Stimulated activated naive CD8-positive, alpha-beta T cell treated with anti-CD3 and anti-CD28 coated beads, Interleukin-15, Interleukin-2, amounts not matched to agents 100 ng/mL and 50 ng/mL, for 24 hours (primary cell): ENCODE measurements at regions not wholly inside any gene's neighbourhood (a gene's known extent, or its start where the extent isn't known, plus 50 kb on each side); places are given as distances from the start of the nearest gene placed in this dataset.
"Not testable (repeated sequence)": the region's sequence is repeated elsewhere in the genome, so short reads cannot be mapped to it uniquely, and the experiment has no call there.

ENCODE experiments used
- H3K27ac Mint-ChIP-seq: one replicate; pipeline ENCODE4 v1.8.0; 2021; ENCODE audit warnings: mild to moderate bottlenecking, mixed read lengths
- H3K27me3 Mint-ChIP-seq: one replicate; pipeline ENCODE4 v1.8.0; 2021; ENCODE audit warnings: mixed read lengths
- H3K36me3 Mint-ChIP-seq: one replicate; pipeline ENCODE4 v1.8.0; 2021; ENCODE audit warnings: low read depth, mixed read lengths
- H3K4me1 Mint-ChIP-seq: one replicate; pipeline ENCODE4 v1.8.0; 2021; ENCODE audit warnings: low read depth, mixed read lengths
- H3K4me3 Mint-ChIP-seq: one replicate; pipeline ENCODE4 v1.8.0; 2021; ENCODE audit warnings: mild to moderate bottlenecking, mixed read lengths
- H3K9me3 Mint-ChIP-seq: one replicate; pipeline ENCODE4 v1.8.0; 2021; ENCODE audit warnings: mixed read lengths

DNA sequence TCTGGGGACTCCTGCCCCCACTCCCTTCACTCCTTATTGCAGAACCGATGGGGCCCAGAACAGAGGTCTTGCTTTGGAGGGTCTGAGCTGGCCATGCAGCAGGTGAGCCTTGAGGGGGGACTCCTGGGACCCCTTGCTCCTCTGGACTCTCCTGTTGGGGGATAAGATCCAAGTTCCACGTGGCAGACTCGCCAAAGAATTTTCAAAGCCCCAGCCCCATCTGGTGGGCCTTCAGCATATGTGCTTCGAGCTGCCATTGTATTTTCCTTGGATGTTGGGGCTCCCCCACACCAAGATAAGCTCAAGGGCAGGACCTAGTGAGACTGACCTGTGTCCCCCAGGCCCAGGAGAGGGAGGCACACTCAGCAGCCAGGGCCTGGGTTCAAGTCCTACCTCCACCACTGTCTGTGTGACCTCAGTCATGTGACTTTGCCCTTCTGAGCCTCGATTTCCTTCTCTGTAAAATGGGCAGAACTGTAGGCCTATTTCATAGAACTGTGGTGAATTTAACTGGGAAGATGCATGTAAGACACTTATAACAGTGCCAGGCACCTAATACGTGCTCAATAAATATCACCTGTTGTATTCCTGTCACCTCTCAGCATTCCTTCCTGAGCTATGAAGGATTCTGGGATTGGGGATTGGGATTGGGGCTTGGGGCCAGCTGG, 115.5 kb downstream of the VEGFA start:
- H3K36me3 Mint-ChIP-seq = no peaks in the 10 kb centered on the region
- H3K4me1 Mint-ChIP-seq = no peaks in the 10 kb centered on the region
- H3K9me3 Mint-ChIP-seq = no peaks in the 10 kb centered on the region
- H3K27ac Mint-ChIP-seq = no peak overlapping the region
- peaks cover 11% of the 10 kb centered on the region for H3K27me3 Mint-ChIP-seq
- no peak overlapping the region for H3K4me3 Mint-ChIP-seq

DNA sequence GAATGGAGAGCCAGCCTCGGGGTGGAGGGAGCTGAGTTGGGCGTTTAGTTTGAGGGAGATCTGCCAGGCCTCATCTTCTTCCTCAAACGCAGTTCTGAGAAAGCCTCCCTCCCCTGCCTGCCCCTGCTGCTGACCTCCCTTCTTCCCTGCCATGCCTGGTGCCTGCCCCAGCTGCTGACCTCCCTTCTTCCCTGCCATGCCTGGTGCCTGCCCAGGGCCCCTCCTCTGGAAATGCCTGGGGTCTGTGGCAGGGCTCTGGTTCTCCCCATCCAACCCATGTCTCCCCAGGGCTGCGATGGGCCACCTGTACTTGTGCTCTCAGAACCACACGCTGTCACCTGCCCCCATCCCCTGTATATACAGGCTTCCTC, 114.6 kb downstream of the VEGFA start:
- H3K27me3 Mint-ChIP-seq = peaks cover 5% of the 10 kb centered on the region
- H3K4me3 Mint-ChIP-seq = no peak overlapping the region
- H3K27ac Mint-ChIP-seq = no peak overlapping the region
- H3K9me3 Mint-ChIP-seq = no peaks in the 10 kb centered on the region
- no peaks in the 10 kb centered on the region for H3K36me3 Mint-ChIP-seq
- no peaks in the 10 kb centered on the region for H3K4me1 Mint-ChIP-seq

DNA sequence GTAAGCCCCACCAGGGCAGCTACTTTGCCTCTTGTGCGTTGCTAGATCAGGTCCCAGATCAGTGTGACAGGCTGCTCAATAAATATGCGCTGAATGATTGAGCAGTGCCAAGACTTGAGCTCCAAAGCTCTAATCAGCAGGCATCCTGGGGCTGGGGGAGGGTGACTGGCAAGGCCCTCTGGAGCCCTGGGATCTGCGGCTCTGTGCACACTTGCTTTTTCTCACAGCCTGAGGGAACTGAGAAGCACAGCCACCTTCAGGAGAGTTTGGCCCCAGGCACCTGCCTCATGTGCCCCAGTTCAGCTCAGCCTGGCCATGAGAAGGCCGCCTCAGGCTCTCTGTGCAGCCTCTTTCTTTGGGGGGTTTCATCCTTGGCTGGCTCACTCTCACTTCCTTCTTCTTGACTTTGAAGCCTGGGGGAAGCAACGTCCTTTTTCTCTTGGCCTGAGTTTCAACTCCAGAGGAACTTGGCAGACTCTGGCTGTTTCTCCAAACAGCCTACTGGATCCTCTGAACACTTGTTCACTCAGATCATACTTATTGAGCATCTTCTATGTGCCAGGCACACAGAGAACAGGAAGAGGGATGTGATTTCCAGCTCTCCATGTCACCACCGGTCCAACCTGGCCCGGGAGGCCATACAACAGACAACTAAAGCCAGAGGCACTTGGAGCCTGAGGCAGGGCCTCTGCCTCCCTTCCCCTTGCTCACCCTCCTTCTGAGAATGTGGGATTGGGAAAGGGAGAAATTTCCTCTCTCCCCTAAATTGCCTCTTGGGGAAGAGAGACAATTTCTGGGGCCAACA, 114.0 kb downstream of the VEGFA start:
- no peaks in the 10 kb centered on the region for H3K36me3 Mint-ChIP-seq
- H3K27me3 Mint-ChIP-seq = peaks cover 3% of the 10 kb centered on the region
- no peak overlapping the region for H3K4me3 Mint-ChIP-seq
- H3K4me1 Mint-ChIP-seq = no peaks in the 10 kb centered on the region
- H3K9me3 Mint-ChIP-seq = no peaks in the 10 kb centered on the region
- no peak overlapping the region for H3K27ac Mint-ChIP-seq

DNA sequence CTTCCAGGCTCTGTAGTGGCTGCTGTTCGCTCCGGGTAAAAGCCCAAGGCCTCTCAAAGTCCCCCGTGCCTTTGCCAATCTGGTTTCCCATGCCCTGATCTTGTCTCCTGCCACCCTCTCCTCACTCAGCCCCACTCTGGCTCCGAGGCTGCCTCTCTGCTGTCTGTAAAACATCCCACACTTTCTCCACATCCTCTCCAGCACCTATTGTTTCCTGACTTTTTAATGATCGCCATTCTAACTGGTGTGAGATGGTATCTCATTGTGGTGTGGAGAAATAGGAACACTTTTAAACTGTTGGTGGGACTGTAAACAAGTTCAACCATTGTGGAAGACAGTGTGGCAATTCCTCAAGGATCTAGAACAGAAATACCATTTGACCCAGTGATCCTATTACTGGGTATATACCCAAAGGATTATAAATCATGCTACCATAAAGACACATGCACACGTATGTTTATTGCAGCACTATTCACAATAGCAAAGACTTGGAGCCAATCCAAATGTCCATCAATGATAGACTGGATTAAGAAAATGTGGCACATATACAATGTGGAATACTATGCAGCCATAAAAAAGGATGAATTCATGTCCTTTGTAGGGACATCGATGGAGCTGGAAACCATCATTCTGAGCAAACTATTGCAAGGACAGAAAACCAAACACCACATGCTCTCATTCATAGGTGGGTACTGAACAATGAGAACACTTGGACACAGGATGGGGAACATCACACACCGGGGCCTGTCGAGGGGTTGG, 112.9 kb downstream of the VEGFA start:
- not testable (repeated sequence) for H3K9me3 Mint-ChIP-seq, H3K4me3 Mint-ChIP-seq, H3K4me1 Mint-ChIP-seq, H3K27ac Mint-ChIP-seq, H3K36me3 Mint-ChIP-seq, H3K27me3 Mint-ChIP-seq

DNA sequence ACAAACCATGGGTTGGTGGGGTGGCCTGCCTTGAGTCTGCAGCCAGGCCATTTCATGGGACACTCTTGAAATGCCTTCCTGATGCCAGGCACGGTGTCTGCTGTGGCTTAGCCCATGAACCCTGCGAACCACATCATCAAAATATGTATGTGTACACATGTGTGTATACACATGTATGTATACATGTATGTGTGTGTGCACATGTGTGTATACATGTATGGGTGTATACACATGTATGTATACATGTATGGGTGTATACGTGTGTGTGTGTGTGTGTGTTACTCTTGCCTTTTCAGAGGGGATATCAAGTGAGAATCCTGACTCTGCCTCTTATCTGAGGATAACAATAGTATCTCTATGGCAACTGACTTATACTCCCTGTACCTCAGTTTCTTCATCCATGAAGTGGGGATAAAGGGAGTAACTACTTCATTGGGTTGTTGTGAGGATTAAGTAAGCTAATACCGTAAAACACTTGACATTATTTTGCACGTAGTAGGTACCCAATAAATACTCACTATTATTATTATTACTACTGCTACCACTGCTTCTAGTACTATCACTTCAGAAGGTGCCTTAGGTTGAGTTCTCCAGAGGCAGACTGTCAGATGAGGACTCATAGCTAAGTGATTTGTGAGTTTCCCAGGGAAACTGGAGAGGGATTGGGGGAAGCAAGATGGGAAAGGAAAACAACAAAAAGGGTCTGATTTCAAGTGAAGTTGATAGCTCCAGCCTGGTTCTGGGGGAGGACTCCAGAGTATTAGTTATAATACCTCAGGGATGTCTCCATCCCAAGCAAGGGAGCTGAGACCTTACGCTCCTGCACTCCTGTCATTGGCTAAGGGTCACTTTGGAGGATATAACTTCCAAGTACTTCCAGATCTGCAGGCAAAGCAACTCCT, 110.5 kb downstream of the VEGFA start:
- Mint-ChIP-seq H3K36me3 (no peaks in the 10 kb centered on the region), H3K27me3 (no peaks in the 10 kb centered on the region), H3K9me3 (no peaks in the 10 kb centered on the region), H3K4me3 (no peak overlapping the region), H3K4me1 (no peaks in the 10 kb centered on the region), H3K27ac (no peak overlapping the region)

DNA sequence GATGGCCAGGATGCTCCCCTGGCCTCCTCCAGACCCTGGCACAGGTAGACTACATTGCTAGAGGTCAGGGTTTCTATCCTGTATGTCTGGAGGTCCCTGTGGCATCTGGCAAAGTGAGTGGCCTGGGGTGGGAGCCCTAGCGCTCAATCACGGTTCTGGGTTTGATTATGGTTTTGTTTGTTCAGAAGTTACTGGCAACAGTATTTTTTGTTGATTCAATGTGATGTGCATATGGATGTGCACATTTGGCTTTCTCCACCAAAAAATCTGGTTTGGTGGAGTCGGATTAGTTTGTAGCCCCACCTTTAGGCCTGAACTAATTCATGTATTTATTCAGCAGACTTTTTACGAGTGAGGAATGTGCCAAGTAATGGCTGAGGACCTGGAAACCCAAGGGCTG, 109.7 kb downstream of the VEGFA start:
- Mint-ChIP-seq H3K27ac (no peak overlapping the region), H3K27me3 (no peaks in the 10 kb centered on the region), H3K4me3 (no peak overlapping the region), H3K36me3 (no peaks in the 10 kb centered on the region), H3K9me3 (no peaks in the 10 kb centered on the region), H3K4me1 (no peaks in the 10 kb centered on the region)

DNA sequence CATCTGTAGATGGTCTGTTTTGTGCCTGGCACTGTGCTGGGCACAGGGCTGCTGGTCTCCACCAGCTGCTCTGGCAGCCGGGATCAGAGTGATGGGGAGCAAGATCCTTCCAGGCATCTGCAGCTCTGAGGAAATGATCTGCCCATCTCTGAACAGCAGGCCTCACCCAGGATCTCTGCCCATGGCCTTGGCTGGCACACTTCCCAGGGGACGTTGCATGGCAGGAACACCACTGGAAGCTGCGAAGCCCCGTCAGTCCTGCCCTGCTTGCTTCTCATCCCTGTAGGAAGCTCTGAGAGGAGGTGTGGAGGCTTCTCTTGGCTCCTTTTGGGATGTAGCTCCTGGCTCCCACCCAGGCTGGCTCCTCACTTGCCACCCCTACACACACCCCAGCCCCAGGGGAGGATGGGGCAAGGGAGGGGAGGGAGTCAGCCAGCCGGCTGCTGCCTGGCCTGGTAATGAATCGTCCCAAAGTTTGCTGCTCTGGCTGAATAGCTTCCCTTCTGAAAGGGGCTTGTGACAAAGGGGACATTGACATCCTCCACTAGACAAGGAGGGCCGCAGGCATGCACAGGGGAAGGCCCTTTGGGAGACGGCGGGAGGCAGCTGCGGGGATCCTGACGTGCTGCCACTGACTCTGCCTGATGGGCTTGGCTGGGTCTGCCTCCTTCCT, 108.9 kb downstream of the VEGFA start:
- Mint-ChIP-seq H3K27ac (no peak overlapping the region), H3K4me1 (no peaks in the 10 kb centered on the region), H3K36me3 (no peaks in the 10 kb centered on the region), H3K9me3 (no peaks in the 10 kb centered on the region), H3K27me3 (no peaks in the 10 kb centered on the region), H3K4me3 (no peak overlapping the region)

DNA sequence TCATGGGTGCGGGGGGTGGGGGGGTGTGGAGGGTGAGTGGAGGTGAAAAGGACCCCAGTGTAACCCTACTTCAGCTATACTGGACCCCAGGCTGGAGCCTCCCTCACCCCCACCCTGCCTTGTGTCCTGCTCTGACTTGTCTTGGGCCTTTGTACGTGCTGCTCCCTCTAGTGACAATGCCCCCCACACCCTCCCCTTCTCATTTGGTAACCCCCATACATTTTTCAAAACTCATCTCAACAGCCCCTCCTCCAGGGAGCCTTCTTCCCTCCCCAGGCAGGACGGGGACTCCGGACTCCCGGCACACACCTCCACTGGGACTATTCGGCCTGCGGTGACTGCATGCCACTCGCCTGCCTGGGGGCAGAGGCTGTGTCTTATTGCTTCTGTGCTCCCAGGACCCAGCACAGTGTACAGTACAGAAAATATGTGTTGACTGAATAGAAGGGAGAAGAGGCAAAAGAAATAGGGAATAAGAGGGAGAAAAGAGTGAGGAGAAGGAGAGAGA, 108.2 kb downstream of the VEGFA start:
- Mint-ChIP-seq H3K9me3 (no peaks in the 10 kb centered on the region), H3K36me3 (no peaks in the 10 kb centered on the region), H3K27me3 (no peaks in the 10 kb centered on the region), H3K4me3 (no peak overlapping the region), H3K4me1 (no peaks in the 10 kb centered on the region), H3K27ac (no peak overlapping the region)

DNA sequence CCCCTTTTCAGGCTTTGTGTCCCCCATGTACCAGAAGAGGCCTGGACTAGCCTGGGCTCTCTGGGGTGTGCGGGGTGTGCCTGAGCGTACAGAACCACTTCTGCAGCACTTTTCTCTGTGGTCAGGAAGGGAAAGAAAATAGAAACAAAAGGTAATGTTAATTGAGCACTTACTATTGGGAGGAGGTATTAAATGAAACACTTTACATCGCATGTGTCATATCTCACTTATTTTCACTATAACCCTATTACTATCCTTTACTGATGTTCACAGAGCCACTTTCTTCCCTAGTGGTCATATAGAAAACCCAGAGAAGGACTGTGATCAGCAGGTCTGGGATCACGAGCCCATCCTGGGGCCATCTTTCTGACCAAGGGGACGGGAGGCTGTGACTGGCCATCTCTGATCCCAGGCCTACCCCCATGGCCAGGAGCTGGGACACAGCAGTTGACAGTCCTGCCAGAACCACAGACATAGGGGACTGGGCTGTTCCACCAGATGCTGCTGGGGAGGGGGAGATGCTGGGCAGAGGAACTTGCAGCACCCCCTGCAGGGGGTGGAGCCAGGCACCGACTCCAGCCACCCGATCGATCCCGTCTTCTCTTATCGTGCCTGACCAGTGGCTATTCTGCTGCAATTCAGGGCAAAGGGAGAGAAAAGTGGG, 107.6 kb downstream of the VEGFA start:
- Mint-ChIP-seq H3K27ac (no peak overlapping the region), H3K27me3 (no peaks in the 10 kb centered on the region), H3K4me3 (no peak overlapping the region), H3K4me1 (no peaks in the 10 kb centered on the region), H3K36me3 (no peaks in the 10 kb centered on the region), H3K9me3 (no peaks in the 10 kb centered on the region)

DNA sequence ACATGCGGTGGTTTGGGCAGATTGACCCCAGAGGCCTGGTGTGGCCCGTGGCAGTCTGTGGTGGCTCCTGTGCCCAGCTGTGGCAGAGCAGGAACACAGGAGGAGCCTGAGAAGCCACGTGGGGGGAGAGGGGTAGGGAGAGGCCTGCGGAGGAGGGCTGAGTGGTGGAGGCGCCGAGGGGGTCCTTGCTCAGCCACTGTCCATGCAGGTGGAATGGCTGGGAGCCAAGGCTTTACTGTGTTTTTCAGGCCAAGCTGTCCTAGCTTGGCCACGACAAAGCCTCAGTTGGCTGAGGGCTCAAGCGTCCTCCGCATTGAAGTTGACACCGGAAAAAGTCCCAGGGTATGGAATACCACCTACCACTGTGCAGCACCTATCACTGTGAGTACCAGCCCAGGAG, 107.0 kb downstream of the VEGFA start:
- Mint-ChIP-seq H3K27ac (no peak overlapping the region), H3K4me1 (no peaks in the 10 kb centered on the region), H3K27me3 (no peaks in the 10 kb centered on the region), H3K36me3 (no peaks in the 10 kb centered on the region), H3K4me3 (no peak overlapping the region), H3K9me3 (no peaks in the 10 kb centered on the region)

DNA sequence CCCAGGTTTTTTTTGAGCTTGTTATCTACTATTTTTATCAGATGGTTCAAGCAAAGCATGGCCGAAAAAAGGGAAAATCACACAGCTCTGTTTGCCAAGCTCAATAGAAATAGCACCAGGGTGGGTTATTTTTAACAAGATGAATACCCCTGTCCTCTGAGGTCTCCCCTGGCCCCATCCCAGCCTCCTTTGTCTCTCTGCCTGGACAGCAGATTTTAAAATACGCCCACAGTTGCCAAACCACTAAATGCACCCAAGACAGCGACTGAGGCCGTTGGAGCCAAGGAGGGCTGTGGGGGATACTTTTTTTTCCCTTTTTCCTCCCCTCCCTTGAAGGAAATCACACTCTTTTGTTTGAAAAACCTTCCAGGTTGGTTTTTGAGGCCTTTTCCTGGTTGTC, 106.6 kb downstream of the VEGFA start:
- no peak overlapping the region for H3K27ac Mint-ChIP-seq
- H3K36me3 Mint-ChIP-seq = no peaks in the 10 kb centered on the region
- H3K9me3 Mint-ChIP-seq = no peaks in the 10 kb centered on the region
- H3K4me3 Mint-ChIP-seq = no peak overlapping the region
- H3K4me1 Mint-ChIP-seq = no peaks in the 10 kb centered on the region
- no peaks in the 10 kb centered on the region for H3K27me3 Mint-ChIP-seq

DNA sequence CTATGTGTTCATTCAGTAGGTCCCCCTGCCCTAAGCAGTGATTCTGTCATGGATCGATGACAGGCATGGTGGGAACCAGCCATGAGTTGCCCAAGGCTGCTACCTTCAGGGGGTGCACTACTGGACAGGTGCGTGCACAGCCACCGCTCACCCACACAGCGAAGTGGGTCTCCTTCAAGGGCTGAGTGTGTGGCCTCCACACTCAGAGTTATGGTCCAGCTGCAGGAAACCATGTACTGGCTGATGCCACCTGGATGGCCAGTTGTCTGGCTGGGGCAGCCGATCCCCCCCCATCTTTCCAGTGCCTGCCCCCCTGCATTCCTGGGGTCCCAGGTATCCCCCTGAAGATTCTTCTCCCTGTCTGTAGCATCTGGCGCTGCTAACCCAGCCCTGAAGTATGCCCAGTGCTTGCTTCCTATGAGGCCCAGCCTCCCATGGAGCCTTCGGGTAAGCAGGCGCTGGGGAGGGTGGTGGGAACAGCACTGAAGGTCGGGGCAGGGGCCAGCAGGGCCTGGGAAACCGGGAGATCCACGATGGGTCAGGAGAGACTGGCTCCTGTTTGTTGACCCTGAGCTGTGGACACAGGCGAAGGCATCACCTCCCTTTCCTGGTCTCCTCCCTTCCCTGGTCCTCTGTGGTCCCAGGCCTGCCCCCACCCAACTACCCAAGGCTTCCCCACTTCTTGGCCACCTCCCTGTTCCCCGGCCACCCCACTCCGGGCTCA, 106.0 kb downstream of the VEGFA start:
- H3K36me3 Mint-ChIP-seq = no peaks in the 10 kb centered on the region
- peaks cover 4% of the 10 kb centered on the region for H3K27me3 Mint-ChIP-seq
- H3K9me3 Mint-ChIP-seq = no peaks in the 10 kb centered on the region
- H3K4me3 Mint-ChIP-seq = no peak overlapping the region
- no peaks in the 10 kb centered on the region for H3K4me1 Mint-ChIP-seq
- H3K27ac Mint-ChIP-seq = no peak overlapping the region

DNA sequence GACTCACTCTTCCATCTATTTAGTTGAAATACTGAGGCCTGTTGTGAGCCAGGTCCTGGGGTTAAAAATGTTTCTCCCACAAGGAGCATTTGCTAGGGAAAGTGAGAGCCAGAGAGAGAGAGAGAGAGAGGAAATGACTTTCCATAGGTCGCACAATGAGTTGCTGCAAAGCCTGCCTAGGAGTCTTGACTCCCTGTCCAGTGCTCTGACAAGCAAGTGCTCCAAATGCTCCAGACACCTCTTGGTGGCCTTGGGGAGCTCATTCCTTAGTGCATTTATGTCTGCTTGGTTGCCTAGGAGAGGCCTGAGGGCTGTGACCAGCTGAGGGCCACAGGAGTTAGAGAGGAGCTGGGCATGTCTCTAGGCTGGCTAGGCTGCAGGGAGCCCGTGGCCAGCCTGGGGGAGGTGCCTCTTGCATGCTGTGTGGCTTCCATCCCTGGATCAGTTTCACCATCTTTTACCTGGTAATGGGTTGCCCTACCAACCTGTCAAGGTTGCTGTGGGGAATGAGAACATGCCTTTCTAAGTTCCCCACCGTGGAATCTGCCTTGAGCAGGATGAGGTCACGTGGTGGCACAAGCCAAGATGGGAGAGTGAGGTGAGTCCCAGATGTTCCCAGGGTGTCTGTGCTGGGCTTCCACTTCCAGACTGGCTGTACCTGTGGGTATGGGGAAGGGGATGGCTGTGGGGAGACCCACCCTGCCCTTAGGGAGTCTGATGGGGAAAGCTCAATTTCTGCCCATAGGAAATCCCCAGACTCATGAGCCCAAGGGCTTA, 105.0 kb downstream of the VEGFA start:
- Mint-ChIP-seq H3K27me3 (peaks cover 5% of the 10 kb centered on the region), H3K9me3 (no peaks in the 10 kb centered on the region), H3K4me1 (no peaks in the 10 kb centered on the region), H3K4me3 (no peak overlapping the region), H3K36me3 (no peaks in the 10 kb centered on the region), H3K27ac (no peak overlapping the region)
